ENCODE measurements at regions not wholly inside any gene's neighbourhood (a gene's known extent, or its start where the extent isn't known, plus 50 kb on each side); places are given as distances from the start of the nearest gene placed in this dataset.

- peaks cover 4% of the 10 kb centered on the region for H3K27me3 ChIP-seq (ENCODE audit: insufficient read depth, poor library complexity, severe bottlenecking)
- no peaks in the 10 kb centered on the region for H3K4me1 ChIP-seq (ENCODE audit: insufficient read depth, poor library complexity, severe bottlenecking)
- H3K36me3 ChIP-seq (ENCODE audit: low read depth): no peaks in the 10 kb centered on the region
- ATAC-seq (ENCODE audit: low read depth) (no peak), DNase-seq (ENCODE audit: low spot score) (no peak)
- H3K4me3 ChIP-seq (ENCODE audit: severe bottlenecking): no peak overlapping the region
- TF ChIP-seq CTCF (IDR thresholded peaks at IDR 0.05; ENCODE audit: poor library complexity, severe bottlenecking): no peak
- no peak overlapping the region for H3K27ac ChIP-seq (ENCODE audit: poor library complexity, severe bottlenecking)
- no peaks in the 10 kb centered on the region for H3K9me3 ChIP-seq (ENCODE audit: severe bottlenecking)
Observed at GRCh38 chr10:78393094-78393493, 359.4 kb downstream of the RPS24 start.

GRCh38 chr10:78394047-78394446 lies 360.4 kb downstream of the RPS24 start:
- no peak for TF ChIP-seq CTCF (IDR thresholded peaks at IDR 0.05; ENCODE audit: poor library complexity, severe bottlenecking)
- DNase-seq (ENCODE audit: low spot score) (no peak), ATAC-seq (ENCODE audit: low read depth) (no peak)
- Histone ChIP-seq H3K9me3 (ENCODE audit: severe bottlenecking) (no peaks in the 10 kb centered on the region), H3K27me3 (ENCODE audit: insufficient read depth, poor library complexity, severe bottlenecking) (peaks cover 4% of the 10 kb centered on the region), H3K4me1 (ENCODE audit: insufficient read depth, poor library complexity, severe bottlenecking) (no peaks in the 10 kb centered on the region), H3K4me3 (ENCODE audit: severe bottlenecking) (no peak overlapping the region), H3K27ac (ENCODE audit: poor library complexity, severe bottlenecking) (no peak overlapping the region), H3K36me3 (ENCODE audit: low read depth) (no peaks in the 10 kb centered on the region)

- no peak overlapping the region for H3K4me3 ChIP-seq (ENCODE audit: severe bottlenecking)
- no peaks in the 10 kb centered on the region for H3K4me1 ChIP-seq (ENCODE audit: insufficient read depth, poor library complexity, severe bottlenecking)
- no peaks in the 10 kb centered on the region for H3K36me3 ChIP-seq (ENCODE audit: low read depth)
- no peak for TF ChIP-seq CTCF (IDR thresholded peaks at IDR 0.05; ENCODE audit: poor library complexity, severe bottlenecking)
- ATAC-seq (ENCODE audit: low read depth): no peak
- no peak for DNase-seq (ENCODE audit: low spot score)
- no peak overlapping the region for H3K27ac ChIP-seq (ENCODE audit: poor library complexity, severe bottlenecking)
- peaks cover 4% of the 10 kb centered on the region for H3K27me3 ChIP-seq (ENCODE audit: insufficient read depth, poor library complexity, severe bottlenecking)
- H3K9me3 ChIP-seq (ENCODE audit: severe bottlenecking): no peaks in the 10 kb centered on the region
Observed at GRCh38 chr10:78395162-78395561, 361.5 kb downstream of the RPS24 start.

- H3K36me3 ChIP-seq (ENCODE audit: low read depth): no peaks in the 10 kb centered on the region
- DNase-seq (ENCODE audit: low spot score): no peak
- peaks cover 4% of the 10 kb centered on the region for H3K27me3 ChIP-seq (ENCODE audit: insufficient read depth, poor library complexity, severe bottlenecking)
- no peak overlapping the region for H3K4me3 ChIP-seq (ENCODE audit: severe bottlenecking)
- no peak for ATAC-seq (ENCODE audit: low read depth)
- H3K9me3 ChIP-seq (ENCODE audit: severe bottlenecking): no peaks in the 10 kb centered on the region
- TF ChIP-seq CTCF (IDR thresholded peaks at IDR 0.05; ENCODE audit: poor library complexity, severe bottlenecking): no peak
- no peaks in the 10 kb centered on the region for H3K4me1 ChIP-seq (ENCODE audit: insufficient read depth, poor library complexity, severe bottlenecking)
- no peak overlapping the region for H3K27ac ChIP-seq (ENCODE audit: poor library complexity, severe bottlenecking)
Observed at GRCh38 chr10:78396754-78397153, 363.1 kb downstream of the RPS24 start.

- TF ChIP-seq CTCF (IDR thresholded peaks at IDR 0.05; ENCODE audit: poor library complexity, severe bottlenecking): no peak
- H3K9me3 ChIP-seq (ENCODE audit: severe bottlenecking): no peaks in the 10 kb centered on the region
- DNase-seq (ENCODE audit: low spot score): no peak
- peaks cover 4% of the 10 kb centered on the region for H3K27me3 ChIP-seq (ENCODE audit: insufficient read depth, poor library complexity, severe bottlenecking)
- no peaks in the 10 kb centered on the region for H3K36me3 ChIP-seq (ENCODE audit: low read depth)
- ATAC-seq (ENCODE audit: low read depth): no peak
- no peak overlapping the region for H3K4me3 ChIP-seq (ENCODE audit: severe bottlenecking)
- no peaks in the 10 kb centered on the region for H3K4me1 ChIP-seq (ENCODE audit: insufficient read depth, poor library complexity, severe bottlenecking)
- no peak overlapping the region for H3K27ac ChIP-seq (ENCODE audit: poor library complexity, severe bottlenecking)
Observed at GRCh38 chr10:78397786-78398185, 364.1 kb downstream of the RPS24 start.
